ENCODE measurements at regions not wholly inside any gene's neighbourhood (a gene's known extent, or its start where the extent isn't known, plus 50 kb on each side); places are given as distances from the start of the nearest gene placed in this dataset.

DNA sequence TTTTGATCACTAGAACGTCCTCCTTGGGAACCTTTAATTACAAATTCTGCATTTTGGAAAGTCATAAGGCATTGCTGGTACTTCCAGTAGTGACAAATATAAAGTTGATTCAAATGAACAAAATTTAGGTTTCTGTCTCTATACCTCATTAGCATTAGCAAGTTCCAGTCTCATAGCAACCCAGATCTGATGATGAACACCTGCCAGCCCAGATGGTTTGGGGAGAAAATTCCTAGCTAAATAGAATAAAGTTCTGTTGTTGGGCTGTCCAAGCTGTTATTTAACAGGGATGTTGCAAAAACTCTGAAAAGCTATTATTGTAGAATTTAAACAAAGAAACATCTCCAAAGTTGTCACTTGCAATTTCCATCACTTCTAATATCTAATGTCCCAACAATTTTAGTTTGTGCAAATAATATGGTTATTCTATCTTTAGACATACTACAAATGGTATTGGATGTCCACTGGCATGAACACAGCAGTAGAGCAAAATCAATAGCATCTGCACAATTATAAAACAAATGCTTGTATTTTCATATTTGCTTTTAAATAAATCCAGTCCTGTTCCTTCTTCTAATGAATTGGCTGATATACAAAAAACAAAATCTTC, 299.4 kb downstream of the SLC16A7 start:
- H4K20me1 ChIP-seq (ENCODE audit: insufficient read depth), result no peaks in the 10 kb centered on the region
- intact Hi-C loops (cut with micrococcal nuclease), result no loop called here
- no peak overlapping the region for H3K4me2 ChIP-seq (ENCODE audit: low read length)
- ATAC-seq, result no peak
- DNase-seq (ENCODE audit: low read depth, low spot score), result no peak
- H3K27me3 ChIP-seq (ENCODE audit: insufficient read depth, low read length), result no peaks in the 10 kb centered on the region
- H3K27ac ChIP-seq (ENCODE audit: low read depth, low read length), result no peak overlapping the region
- H2AFZ ChIP-seq (ENCODE audit: low read depth, low read length, poor library complexity, severe bottlenecking), result no peak overlapping the region
- ChIA-PET CTCF (no interaction called here), RAD21 (ENCODE audit: low non-redundant PET in 1 of 2, low total read pairs in 2 of 2, uncharacterized antibody in 2 of 2, unreplicated experiment in 2 of 2) (no interaction called here), POLR2A (no interaction called here)
- H3K9ac ChIP-seq (ENCODE audit: low read length), result no peak overlapping the region
- H3K36me3 ChIP-seq (ENCODE audit: control insufficient read depth in 1 of 2, insufficient read depth in 2 of 2, low read length in 2 of 2), result no peaks in the 10 kb centered on the region
- TF ChIP-seq, protein P1, sequence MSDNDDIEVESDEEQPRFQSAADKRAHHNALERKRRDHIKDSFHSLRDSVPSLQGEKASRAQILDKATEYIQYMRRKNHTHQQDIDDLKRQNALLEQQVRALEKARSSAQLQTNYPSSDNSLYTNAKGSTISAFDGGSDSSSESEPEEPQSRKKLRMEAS (IDR thresholded peaks at IDR 0.05), result no peak
- TF ChIP-seq SRF (IDR thresholded peaks at IDR 0.05; ENCODE audit: low read depth) (no peak), YY1 (IDR thresholded peaks at IDR 0.05; ENCODE audit: extremely low read depth, insufficient replicate concordance, low read depth, low read length) (no peak), EGR1 (IDR thresholded peaks at IDR 0.05; ENCODE audit: low read depth) (no peak), JUND (IDR thresholded peaks at IDR 0.05) (no peak), SP1 (IDR thresholded peaks at IDR 0.05; ENCODE audit: low read depth) (no peak), TCF7L2 (IDR thresholded peaks at IDR 0.05; ENCODE audit: borderline replicate concordance, extremely low read depth, insufficient read depth, insufficient read length) (no peak), ELF1 (IDR thresholded peaks at IDR 0.05; ENCODE audit: borderline replicate concordance, low read depth) (no peak), ZNF274 (IDR thresholded peaks at IDR 0.05; ENCODE audit: low read depth, low read length) (no peak), ZFX (IDR thresholded peaks at IDR 0.05) (no peak)
- TF ChIP-seq, protein P2, sequence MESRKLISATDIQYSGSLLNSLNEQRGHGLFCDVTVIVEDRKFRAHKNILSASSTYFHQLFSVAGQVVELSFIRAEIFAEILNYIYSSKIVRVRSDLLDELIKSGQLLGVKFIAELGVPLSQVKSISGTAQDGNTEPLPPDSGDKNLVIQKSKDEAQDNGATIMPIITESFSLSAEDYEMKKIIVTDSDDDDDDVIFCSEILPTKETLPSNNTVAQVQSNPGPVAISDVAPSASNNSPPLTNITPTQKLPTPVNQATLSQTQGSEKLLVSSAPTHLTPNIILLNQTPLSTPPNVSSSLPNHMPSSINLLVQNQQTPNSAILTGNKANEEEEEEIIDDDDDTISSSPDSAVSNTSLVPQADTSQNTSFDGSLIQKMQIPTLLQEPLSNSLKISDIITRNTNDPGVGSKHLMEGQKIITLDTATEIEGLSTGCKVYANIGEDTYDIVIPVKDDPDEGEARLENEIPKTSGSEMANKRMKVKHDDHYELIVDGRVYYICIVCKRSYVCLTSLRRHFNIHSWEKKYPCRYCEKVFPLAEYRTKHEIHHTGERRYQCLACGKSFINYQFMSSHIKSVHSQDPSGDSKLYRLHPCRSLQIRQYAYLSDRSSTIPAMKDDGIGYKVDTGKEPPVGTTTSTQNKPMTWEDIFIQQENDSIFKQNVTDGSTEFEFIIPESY (IDR thresholded peaks at IDR 0.05; ENCODE audit: extremely low read depth, insufficient replicate concordance, low read length), result no peak
- TF ChIP-seq, protein P3, sequence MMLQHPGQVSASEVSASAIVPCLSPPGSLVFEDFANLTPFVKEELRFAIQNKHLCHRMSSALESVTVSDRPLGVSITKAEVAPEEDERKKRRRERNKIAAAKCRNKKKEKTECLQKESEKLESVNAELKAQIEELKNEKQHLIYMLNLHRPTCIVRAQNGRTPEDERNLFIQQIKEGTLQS (IDR thresholded peaks at IDR 0.05), result no peak
- no peaks in the 10 kb centered on the region for H3K79me2 ChIP-seq (ENCODE audit: insufficient read depth, low read length)
- H3K4me3 ChIP-seq (replicated peaks in 1 of 2; ENCODE audit: low read depth in 1 of 2, low read length in 2 of 2), result no peak overlapping the region
- no peaks in the 10 kb centered on the region for H3K9me2 ChIP-seq (ENCODE audit: insufficient read depth)
- H3K9me3 ChIP-seq (ENCODE audit: control insufficient read depth in 1 of 2, insufficient read depth in 1 of 2, low read depth in 1 of 2, low read length in 2 of 2), result no peaks in the 10 kb centered on the region
- H3K4me1 ChIP-seq (ENCODE audit: control insufficient read depth in 1 of 2, insufficient read depth in 2 of 2, low read length in 2 of 2), result no peaks in the 10 kb centered on the region
- no TSS peak for BruUV-seq (replicated peaks)
